A204.1 (cell line): ENCODE measurements at regions not wholly inside any gene's neighbourhood (a gene's known extent, or its start where the extent isn't known, plus 50 kb on each side); places are given as distances from the start of the nearest gene placed in this dataset.
"Not testable (repeated sequence)": the region's sequence is repeated elsewhere in the genome, so short reads cannot be mapped to it uniquely, and the experiment has no call there.

Source experiments
- FAIRE-seq: peaks from 2 replicates; lab custom pipeline; 2012; peaks lifted over from hg19 to GRCh38; lab: Jason Lieb, UNC

DNA sequence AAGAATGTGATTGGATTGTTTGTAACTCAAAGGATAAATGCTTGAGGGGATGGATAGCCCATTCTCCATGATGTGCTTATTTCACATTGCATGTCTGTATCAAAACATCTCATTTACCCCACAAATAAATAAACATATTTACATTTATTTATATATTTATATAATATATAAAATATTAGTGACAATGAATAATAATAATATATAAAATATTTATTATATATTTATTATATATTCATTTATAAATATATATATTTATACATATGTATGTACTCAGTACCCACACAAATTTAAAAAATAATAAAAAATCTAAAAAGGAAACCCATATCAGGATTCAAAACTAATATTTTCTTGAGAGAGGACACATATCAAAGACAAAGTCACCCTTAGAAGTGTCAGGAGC is 429.9 kb downstream of the KCNJ2 start:
- FAIRE-seq, result peak; percentile 80

DNA sequence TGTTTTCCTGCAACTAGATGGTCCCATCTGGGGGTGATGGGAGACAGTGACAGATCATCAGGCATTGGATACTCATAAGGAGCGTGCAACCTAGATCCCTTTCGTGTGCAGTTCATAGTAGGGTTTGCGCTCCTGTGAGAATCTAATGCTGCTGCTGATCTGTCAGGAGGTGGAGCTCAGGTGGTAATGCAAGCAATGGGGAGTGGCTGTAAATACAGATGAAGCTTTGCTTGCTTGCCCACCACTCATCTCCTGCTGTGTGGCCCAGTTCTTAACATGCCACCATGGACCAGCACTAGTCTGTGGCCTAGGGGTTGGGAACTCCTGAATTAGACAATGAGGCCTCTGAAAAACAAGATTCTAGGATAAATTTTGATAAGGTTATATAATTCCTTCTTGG is 430.6 kb downstream of the KCNJ2 start:
- not testable (repeated sequence) for FAIRE-seq

DNA sequence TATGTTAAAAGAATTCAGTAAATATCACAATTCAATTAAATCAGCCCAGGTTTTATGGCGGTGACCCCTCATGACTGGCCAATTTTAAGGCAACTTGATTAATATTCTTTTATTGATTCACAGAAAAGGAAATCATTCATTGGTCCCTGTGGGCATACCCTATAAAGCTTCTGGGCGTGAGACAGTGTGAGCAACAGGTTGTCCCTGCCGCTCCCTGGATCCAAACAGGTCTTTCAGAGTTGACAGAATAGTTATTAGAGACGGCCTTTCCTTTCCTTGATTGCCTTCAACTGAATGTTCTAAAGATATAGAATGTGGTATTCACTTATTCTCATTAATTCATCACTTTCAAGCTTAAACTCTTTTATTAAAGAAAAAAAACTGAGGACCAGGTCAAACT is 433.9 kb downstream of the KCNJ2 start:
- no peak for FAIRE-seq

DNA sequence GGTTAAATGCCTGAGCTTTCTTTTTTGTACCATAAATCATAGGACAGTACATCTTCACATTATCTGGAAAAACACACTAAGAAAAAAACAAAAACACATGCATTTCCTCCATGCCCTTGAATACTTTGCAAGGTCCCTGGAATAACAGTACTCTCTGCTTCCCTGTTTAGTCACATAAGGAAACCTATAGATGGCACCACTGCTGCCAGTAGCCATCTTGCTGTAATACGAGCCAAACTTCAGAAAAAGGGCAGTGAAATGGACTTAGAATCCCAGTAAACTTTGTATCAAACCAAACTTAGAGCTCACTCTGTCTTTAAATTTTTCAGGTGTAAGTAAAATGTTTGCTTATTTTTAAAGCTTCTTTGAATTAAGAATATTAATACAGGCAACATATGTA is 435.5 kb downstream of the KCNJ2 start:
- FAIRE-seq, result no peak

DNA sequence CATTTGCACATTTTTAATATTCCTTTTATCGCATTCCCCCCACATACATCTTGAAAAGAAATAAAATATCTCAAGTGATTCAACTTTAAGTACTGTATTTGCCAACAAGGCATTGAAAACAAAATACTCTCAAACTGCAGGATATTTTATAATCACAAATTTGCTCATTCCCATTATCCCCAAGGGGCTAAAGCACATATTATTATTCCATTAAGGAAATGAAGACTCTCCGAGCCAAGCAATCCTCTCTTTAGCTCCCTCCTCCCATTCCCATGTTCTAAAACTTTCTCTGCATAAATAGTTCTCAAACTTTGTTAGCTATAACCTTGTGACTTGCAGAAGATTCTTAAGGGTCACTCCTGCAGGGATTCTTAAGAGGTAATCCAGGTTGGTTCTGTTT is 436.8 kb downstream of the KCNJ2 start:
- FAIRE-seq, result no peak

GRCh38 chr17:70608193-70608592 is 438.9 kb downstream of the KCNJ2 start:
- no peak for FAIRE-seq

- no peak for FAIRE-seq
Observed at GRCh38 chr17:70608957-70609356, 439.6 kb downstream of the KCNJ2 start.

GRCh38 chr17:70609566-70609965 is 440.2 kb downstream of the KCNJ2 start:
- FAIRE-seq, result no peak

DNA sequence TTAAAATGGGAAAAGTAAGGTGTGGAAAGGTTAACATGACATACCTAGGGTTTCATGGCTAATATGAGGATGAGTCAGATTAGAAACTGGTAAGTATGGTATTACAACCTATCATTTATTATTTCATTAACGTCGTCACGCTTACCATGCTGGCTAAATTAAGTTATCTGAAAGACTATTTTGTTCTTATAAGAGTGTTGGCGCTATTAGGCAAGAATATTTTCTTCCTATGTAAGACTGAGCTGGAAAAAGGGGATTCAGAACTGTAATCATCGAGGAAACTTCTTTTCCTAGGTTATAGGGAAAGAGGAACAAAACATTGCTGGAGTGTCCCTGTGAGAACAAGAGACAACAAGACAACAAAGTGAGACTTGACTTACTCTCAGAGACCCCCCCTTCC is 440.8 kb downstream of the KCNJ2 start:
- no peak for FAIRE-seq

DNA sequence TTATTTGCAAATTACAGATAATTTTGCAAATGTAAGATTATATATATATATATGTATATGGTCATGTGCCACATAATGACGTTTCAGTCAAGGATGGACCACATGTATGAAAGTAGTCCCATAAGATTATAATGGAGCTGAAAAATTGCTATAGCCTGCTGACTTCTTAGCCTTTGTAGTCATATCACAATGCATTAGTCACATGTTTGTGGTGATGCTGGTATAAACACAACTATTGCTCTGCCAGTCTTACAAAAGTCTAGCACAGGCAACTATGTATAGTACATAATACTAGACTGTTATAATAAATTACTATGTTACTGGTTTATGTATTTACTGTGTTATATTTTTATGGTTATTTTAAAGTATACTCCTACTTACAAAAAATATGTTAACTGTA is 444.3 kb downstream of the KCNJ2 start:
- FAIRE-seq, result no peak

DNA sequence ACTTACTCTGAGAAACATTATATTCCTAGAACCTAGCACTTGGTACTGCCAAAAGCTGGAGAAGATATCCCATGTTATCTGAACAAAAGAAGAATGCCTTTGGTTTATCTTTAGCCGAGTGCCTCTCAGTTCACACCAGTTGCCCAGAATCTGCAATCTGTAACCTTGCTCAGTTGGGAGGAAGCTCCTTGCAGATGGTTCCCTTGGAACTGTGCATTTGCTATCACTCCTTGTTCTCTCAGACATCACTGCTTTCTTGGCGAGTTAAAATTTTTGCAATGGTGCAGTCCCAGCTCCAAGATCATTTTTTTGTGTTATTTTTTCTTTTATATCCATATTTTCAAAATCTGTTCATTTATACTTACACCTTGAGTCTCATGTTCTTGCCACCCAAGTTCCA is 446.5 kb downstream of the KCNJ2 start:
- FAIRE-seq, result no peak

DNA sequence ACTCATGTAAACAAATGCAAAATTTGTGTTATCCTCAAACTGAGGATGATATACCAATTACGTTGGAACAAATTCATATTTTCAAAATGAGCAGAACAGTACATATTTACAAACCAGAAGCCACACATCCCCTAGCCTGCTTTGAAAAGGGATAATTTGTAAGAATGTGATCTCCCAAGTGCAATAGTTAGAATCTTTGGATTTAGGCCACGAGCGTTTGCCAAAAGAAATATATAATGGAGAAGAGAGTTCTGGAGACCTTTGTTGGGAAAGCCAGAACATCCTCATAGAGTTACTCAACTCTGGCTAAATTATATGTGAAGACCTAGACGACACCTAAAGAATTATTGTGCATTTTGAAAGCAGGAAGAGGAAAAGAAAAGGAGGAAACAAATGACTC is 449.3 kb downstream of the KCNJ2 start:
- no peak for FAIRE-seq

- FAIRE-seq, result no peak
Observed at GRCh38 chr17:70621566-70621965, 452.2 kb downstream of the KCNJ2 start.

DNA sequence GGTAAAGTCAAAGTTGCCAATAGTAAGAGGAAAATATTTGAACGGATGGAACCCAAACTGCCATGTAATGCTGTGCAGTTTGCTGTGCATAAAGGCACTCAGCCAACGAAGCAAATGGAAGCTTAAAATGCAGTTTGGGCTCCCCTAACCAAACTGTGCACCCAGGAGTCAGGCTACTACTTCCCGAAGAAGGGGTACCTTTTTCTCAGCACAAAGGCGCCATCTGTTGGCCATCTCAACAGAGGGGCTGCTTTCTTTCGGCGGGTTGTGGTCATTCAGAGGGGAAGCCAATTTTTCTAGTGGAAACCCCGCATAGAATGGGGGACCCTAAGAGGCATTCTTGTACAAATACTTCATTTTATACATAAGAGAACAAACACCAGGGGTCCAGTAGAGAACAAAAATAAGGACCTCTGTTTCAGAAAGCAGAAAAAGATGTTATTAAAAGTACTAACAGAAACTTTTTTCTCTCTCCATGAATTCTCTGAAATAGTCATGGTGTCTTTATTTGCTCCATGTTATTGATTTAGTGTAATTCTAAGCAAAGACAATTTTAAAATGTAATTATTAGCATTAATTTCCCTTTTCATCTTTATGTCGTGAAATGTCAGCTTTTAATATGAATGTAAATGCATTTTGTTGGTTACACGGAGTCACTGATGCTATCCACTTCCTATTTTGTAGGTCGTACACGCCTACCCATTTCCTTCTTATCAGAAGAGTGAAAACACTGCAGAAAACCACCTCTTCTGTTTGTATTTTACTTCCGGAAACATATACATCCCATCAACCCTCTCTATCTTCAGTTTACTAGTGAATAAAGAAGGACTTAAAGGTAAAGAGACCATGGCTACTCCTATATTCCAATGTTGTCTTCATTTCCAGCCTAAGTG is 453.3 kb downstream of the KCNJ2 start:
- FAIRE-seq, result no peak

- no peak for FAIRE-seq
Observed at GRCh38 chr17:70624211-70624610, 454.9 kb downstream of the KCNJ2 start.

GRCh38 chr17:70629902-70630301 is 460.6 kb downstream of the KCNJ2 start:
- FAIRE-seq, result peak; percentile 90

GRCh38 chr17:70636517-70637133 is 467.3 kb downstream of the KCNJ2 start:
- FAIRE-seq, result peak; percentile 98

- FAIRE-seq, result no peak
Observed at GRCh38 chr17:70642059-70642458, 472.7 kb downstream of the KCNJ2 start.

GRCh38 chr17:70644096-70644495 is 474.8 kb downstream of the KCNJ2 start:
- no peak for FAIRE-seq

- FAIRE-seq, result no peak
Observed at GRCh38 chr17:70646673-70647072, 477.3 kb downstream of the KCNJ2 start.

- FAIRE-seq, result peak; percentile 68
Observed at GRCh38 chr17:70648166-70648565, 478.8 kb downstream of the KCNJ2 start.

- FAIRE-seq, result no peak
Observed at GRCh38 chr17:70653850-70654249, 484.5 kb downstream of the KCNJ2 start.

DNA sequence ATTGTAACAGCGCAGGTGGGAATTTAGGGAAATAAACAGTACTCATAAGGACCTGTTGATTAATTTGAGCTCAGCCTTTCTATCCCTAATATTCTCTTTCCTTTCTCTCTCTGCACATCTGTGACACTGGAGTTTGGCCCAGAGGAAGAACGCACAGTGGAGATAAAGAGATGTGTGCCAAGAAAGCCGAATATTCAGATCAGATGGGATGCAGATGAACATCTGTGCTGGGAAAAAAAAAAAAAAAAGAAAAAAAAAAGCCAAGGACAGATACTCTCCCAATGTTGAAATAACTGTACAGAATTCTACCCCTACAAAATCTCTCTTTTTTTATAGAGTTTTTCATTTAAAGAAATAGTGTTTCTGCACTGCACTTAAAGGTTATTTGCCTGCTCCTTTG is 485.4 kb downstream of the KCNJ2 start:
- FAIRE-seq, result no peak
